ENCODE measurements at regions not wholly inside any gene's neighbourhood (a gene's known extent, or its start where the extent isn't known, plus 50 kb on each side); places are given as distances from the start of the nearest gene placed in this dataset.

DNA sequence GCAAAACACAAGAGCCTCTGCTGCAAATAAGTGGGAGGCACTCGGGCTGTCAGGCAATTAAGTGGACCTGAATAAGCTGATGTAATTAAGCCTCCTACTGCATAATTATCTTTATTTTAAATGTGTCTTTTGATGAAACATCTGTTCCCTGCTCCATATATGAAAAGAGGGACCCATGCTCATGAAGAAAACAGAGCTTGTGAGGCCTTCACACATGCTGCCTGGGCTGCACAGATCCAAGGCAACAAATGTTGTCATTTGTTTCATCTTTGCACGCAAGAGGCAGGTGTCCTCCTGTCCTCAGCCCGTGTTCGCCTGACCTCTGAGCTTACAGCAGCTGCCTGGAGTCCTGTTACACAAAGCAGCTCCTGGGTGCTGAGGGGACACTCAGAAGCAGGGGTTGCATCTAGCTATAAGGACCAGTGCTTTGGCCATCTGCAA, 381.1 kb downstream of the ZNF608 start:
- Histone ChIP-seq H3K27me3 (no peaks in the 10 kb centered on the region), H3K4me3 (no peak overlapping the region), H3K27ac (no peak overlapping the region), H3K9me3 (peaks cover 0 to 15% (median 0%) of the 10 kb centered on the region in 12 donors), H3K4me1 (no peaks in the 10 kb centered on the region), H3K36me3 (no peaks in the 10 kb centered on the region)
- no peak for ATAC-seq
- TF ChIP-seq, protein P1, sequence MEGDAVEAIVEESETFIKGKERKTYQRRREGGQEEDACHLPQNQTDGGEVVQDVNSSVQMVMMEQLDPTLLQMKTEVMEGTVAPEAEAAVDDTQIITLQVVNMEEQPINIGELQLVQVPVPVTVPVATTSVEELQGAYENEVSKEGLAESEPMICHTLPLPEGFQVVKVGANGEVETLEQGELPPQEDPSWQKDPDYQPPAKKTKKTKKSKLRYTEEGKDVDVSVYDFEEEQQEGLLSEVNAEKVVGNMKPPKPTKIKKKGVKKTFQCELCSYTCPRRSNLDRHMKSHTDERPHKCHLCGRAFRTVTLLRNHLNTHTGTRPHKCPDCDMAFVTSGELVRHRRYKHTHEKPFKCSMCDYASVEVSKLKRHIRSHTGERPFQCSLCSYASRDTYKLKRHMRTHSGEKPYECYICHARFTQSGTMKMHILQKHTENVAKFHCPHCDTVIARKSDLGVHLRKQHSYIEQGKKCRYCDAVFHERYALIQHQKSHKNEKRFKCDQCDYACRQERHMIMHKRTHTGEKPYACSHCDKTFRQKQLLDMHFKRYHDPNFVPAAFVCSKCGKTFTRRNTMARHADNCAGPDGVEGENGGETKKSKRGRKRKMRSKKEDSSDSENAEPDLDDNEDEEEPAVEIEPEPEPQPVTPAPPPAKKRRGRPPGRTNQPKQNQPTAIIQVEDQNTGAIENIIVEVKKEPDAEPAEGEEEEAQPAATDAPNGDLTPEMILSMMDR (IDR thresholded peaks at IDR 0.05) = no peak
- DNase-seq = no peak
- WGBS, 4 donors = 86 to 93% (median 88%) methylated on average over 2 to 4 of the region's 4 CpGs
- intact Hi-C loops (cut with DNase I) = no loop called here

DNA sequence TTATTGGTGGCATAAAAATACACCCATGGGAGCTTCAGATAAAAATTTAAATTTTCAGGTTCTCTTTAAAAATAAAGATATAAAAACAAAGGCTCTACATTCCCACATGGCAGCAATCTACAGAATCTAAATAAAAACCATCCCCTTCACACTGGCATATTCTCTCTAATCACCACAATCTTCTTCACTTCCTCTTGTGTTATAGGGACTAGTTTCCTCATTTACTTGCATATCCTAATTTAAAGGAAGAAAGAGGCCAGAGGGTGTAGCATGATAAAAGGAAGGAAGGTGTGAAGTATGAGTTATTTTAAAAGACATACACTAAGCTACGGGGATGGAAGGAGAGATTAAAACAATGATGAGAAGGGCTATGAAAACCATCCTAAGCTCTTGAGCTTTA, 390.5 kb downstream of the ZNF608 start:
- no peak overlapping the region for H3K27ac ChIP-seq
- TF ChIP-seq, protein P1 (IDR thresholded peaks at IDR 0.05) = no peak
- no peak for TF ChIP-seq POLR2A (IDR thresholded peaks at IDR 0.05)
- intact Hi-C loops (cut with DNase I) = no loop called here
- WGBS, 4 donors = 84 to 95% (median 87%) methylated on average over 1 of the region's 1 CpG
- DNase-seq = no peak
- no peaks in the 10 kb centered on the region for H3K27me3 ChIP-seq
- no peak for ATAC-seq
- H3K4me1 ChIP-seq = no peaks in the 10 kb centered on the region
- no peak overlapping the region for H3K4me3 ChIP-seq
- no peaks in the 10 kb centered on the region for H3K9me3 ChIP-seq
- no peaks in the 10 kb centered on the region for H3K36me3 ChIP-seq

DNA sequence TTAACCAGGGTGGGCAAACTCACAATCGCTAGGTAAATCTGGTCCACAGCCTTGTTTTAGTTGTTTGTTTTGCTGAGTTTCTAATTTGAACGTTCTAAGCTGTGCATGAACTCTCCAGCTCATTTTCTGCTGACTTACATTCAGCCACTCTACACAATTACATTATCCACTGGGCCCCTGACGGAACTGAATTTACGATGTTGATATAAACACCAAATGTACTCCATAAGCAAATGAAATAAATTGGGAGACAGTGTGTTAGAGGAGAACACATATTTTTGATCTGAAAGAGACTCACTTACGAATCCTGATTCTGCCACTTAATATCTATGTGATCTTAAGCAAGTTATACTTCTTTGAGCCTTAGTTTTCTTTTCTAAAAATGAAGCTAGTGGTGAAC, 393.4 kb downstream of the ZNF608 start:
- H3K9me3 ChIP-seq = no peaks in the 10 kb centered on the region
- DNase-seq (no peak), ATAC-seq (no peak)
- intact Hi-C loops (cut with DNase I) = no loop called here
- no peaks in the 10 kb centered on the region for H3K27me3 ChIP-seq
- no peak overlapping the region for H3K27ac ChIP-seq
- 93 to 97% (median 95%) methylated on average over 5 of the region's 5 CpGs for WGBS, 4 donors
- H3K4me1 ChIP-seq = no peaks in the 10 kb centered on the region
- H3K4me3 ChIP-seq = no peak overlapping the region
- H3K36me3 ChIP-seq = no peaks in the 10 kb centered on the region
- TF ChIP-seq POLR2A (IDR thresholded peaks at IDR 0.05) = no peak
- TF ChIP-seq, protein P1 (IDR thresholded peaks at IDR 0.05) = no peak

DNA sequence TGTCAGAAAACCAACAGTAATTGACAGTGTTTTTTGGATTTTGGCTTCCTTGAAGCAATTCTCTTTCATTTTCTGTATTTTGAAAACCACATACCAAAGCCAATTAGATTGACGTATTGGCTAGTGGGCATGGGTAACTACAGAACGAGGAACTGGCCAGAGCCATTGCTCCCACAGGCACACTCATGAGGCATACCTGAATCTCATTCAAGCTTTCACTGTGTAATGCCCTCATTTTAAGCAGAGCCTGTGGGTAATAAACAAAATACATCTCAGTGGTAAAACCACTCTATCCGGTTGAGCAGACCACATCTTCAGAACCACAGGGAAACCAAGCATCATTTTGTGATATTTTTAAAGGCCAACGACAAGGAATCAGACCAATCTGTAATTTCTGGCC, 394.1 kb downstream of the ZNF608 start:
- intact Hi-C loops (cut with DNase I) = no loop called here
- H3K4me3 ChIP-seq = no peak overlapping the region
- no peaks in the 10 kb centered on the region for H3K36me3 ChIP-seq
- no peaks in the 10 kb centered on the region for H3K4me1 ChIP-seq
- WGBS, 4 donors = 87 to 93% (median 90%) methylated on average over 4 of the region's 4 CpGs
- no peaks in the 10 kb centered on the region for H3K27me3 ChIP-seq
- DNase-seq = no peak
- no peaks in the 10 kb centered on the region for H3K9me3 ChIP-seq
- H3K27ac ChIP-seq = no peak overlapping the region
- no peak for ATAC-seq
- TF ChIP-seq, protein P1 (IDR thresholded peaks at IDR 0.05) = no peak
- TF ChIP-seq POLR2A (IDR thresholded peaks at IDR 0.05) = no peak
